ENCODE measurements at regions not wholly inside any gene's neighbourhood (a gene's known extent, or its start where the extent isn't known, plus 50 kb on each side); places are given as distances from the start of the nearest gene placed in this dataset.
"Not testable (repeated sequence)": the region's sequence is repeated elsewhere in the genome, so short reads cannot be mapped to it uniquely, and the experiment has no call there.

DNA sequence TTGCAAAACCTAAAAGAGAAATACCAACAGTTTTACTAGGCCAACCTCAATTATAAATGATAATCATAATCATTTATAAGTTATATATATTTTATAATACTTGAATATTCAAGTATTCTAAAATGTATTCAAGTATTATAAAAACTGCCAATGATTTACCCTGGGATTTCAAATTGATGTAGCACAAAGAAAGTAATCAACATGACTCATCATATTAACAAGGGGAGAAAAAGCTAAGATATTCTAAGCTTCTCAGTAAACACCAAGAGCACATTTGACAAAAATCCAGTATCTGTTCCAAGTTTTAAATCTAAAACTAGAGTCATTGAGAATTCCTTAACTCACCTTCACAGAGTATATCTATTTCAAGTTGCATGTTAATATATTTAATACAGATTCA, 56.1 kb downstream of the CAPZA3 start:
- no peak for DNase-seq

DNA sequence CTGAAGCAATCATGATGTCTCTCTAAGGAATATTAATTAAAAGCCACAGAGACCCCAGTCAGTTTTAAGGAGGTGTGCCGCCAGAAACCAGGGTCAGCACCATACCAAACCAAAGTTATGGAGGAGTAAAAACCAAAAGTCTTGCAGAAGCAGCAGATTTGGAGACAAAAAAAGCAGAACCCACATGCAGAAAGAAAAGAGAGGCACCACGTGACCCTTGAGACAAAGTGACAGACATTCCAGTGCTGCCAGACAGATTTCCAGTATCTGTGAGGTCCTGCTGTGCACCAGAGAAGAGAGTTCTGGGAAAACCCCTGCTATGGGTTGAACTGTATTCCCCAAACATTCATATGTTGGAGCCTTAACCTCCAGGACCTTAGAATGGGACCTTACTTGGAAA, 59.7 kb downstream of the CAPZA3 start:
- no peak for DNase-seq

DNA sequence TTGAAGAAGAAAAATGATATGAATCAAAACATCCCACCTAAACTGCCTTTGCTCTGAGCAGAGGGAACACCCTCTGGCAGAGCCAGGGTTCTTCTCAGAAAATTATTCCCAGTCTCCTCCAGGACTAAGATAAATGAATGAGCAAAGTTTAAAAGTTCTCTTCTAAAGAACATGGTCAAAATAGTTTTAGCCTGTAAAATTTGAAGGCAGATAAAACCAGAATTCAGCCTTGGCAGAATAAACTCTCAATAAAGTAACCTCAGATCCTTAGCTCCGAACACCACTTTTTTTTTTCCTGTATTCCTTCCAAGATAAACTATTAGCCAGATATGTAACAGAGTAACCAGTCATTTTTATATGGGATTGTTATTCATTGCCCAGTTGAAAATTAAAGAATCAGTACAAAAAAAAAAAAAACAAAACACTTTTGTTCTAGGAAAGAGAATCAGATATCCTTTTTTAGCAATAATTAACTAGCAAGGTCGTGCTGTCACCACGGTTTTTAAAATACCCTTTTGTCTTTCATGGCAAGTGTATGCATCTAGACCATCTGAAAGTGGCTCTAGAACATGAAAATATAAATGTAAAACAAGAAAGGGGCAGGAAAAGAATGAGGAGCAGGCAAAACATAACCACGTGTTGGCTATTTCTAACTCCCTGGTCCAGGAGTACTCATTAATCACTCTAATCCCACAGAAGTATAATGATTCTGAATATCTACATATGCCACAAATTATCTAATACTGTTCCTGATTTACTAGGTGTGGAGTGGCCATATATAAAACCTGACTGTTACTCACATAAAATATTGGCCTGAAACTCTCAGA, 60.8 kb downstream of the CAPZA3 start:
- DNase-seq: no peak

DNA sequence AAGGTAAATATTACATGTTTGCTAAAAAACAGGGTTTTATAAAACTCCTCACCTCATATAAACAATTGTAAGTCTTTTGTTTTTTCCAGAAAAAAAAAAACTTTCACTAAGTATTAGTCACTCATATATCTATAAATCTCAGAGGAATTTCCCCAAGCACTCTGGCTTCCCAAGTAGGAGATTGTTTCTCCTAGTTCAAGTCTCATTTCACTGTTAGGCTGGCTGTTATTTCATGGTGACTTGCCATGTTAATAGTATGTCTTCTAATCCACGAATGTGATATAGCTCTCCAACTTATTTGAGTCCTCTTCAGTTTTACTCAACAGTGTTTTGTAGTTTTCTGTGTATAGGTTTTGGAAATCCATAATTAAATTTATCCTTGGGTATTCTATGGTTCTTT, 61.6 kb downstream of the CAPZA3 start:
- DNase-seq: peak; percentile 59

DNA sequence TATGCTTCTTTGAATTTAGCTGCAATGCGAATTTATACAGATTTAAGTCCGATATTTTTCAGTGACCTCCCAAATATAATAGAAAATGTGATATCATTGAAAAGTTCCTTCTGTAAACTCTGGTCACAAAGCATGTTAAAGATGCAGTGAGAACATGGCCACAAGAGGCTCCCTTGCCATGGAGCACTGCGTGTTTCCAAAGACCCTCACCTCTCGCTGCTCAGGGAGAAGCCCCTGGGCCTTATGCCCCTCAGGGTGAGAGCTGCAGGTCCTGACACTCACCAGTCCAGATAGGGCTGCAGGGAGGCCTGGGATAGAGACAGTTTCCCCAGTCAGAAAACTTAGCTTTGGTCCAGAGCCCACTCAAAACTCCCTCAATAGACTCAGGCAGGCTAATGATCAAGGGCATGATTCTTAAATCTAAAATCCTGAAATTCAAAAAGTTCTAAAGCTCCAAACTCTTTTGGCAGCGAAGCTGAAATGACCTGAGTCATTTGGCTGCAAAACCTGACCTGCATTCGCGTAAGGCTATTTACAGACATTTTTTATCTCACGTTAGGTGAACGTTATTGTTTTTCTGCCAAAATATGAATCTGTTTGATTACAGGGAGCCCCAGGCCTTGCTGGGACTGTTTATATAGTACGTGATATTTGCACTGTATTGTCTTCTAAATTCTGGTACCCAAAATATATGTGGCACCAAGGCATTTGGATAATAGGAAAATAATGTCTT, 67.8 kb downstream of the CAPZA3 start:
- no peak for DNase-seq

DNA sequence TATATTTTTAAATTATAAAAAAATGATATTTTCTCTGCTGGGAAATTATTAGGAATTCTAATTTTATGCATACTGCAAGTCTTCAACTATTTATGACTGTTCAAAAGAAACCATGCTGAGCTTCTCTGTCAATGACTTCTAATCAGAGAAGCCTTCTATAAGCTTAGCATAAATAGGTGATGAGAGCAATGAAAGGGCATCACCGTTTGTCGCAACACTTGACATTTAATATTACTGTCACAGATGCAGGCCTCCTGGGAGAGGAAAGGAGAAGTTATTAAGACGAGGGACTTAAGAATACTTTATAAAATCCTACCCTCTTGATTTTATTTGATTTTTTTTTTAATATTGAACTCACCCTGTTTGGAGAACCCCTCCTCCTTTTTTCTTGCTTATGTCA, 69.8 kb downstream of the CAPZA3 start:
- no peak for DNase-seq

DNA sequence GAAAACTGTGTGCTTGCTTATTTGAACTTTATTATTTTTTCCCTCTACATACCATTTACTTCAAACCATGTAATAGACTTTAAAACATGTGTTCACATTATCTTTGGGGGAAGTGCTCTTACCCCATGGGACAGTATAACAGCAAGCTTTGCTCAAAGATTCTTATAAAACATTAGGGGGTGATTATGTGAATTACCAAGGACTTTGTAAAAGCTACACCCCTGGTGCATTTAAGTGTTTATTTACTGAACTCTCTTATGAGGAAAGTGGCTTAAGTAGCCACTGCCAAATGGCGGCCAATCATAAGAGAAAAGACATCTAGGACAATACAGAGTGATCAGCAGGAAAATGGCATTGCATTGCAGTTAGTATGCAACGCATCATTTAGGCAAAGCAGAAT, 70.3 kb downstream of the CAPZA3 start:
- no peak for DNase-seq

DNA sequence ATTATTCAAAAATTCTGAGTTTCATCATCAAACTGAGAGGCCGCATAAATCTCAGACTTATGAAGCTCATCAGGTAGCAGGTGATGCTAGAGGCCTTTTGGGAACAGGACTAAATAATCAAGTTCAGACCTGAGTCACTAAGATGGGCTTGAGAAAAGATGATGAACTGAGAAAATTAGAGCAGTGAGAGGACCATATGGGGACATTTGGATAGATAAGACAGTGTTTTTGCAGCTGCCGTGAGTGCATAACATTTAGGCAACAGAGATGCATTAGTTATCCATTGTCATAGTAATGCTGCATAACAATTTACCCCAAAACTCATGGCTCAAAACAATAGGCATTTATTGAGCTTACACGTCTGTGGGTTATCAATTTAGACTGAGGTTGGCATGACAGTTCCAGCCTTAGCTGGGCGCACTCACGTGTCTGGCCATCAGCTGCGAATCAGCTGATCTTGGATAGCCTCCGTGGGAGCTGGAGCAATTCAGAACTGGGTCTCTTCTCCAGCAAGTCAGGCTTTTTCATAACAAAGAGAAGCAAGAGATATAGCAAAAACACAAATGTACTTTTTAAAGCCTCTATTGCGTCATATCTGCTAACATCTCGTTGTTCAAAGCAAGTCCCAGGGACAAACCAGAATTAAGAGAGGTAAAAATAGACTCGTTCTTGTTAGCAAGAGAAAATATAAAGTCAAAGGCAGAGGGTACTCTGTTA, 72.8 kb downstream of the CAPZA3 start:
- no peak for DNase-seq

DNA sequence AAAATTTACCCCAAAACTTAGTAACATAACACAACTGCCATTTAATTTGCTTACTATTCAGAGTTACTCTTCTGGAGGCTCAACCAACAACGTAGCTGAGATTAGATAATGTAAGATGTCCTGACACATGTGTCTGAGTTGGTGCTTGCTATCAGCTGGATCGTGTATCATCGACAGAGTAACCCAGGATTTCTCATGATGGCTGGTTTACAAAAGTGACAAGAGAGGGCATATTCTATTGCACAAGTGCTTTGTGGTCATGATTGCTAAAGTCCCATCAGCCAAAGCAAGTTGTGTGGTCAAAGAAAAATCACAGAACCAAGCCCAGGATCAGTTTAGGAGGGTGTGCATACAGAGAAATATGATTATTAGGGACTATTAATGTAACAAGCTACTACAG, 73.4 kb downstream of the CAPZA3 start:
- no peak for DNase-seq

DNA sequence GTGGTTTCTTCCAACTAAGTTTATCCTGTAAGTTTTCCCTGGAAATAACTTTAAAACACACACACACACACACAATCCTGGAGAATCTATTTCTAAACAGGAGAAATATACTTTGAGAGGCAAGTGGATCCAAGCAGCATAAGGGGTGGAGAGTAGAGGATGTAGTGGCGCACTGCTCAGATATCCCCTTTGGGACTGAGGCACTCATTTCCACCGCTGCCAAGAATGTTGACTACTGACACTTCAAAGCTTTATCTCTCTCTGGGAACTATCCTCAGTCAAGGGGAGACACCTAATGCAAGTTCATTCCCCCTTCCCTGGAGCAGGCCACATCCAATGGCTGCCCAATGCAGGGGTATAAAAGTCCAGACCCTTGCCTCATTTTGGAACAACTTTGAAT, 75.8 kb downstream of the CAPZA3 start:
- DNase-seq: no peak

DNA sequence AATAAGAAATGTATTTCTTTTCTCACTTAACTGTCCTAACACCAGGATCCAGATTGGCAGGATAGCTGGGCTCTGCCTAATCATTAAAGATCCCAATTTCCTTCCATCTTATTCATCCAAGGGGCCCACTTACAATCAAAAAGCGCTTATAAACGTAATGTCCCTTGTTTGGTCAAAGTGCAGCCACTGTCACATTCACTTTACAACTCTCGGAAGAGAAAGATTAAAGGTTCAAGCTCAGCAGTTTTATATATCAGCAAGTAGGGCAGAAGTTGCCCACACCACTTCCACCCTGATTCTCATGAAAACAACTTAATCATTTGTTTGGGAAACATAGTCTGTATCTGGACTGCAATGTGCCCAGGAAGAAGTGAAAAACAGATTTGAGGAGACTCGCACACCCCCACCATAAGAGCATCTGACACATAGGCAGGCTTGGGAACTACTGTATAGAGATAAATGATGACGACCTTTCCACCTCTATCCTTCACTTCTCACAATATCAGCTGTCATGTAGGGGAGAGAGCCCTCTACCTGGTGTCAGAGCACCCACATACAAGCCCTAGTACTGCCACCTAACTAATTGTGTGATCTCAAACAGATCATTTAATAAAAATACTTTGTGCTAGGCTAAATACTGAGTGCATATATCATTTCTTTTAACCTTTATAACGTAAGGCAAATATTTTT, 80.8 kb downstream of the CAPZA3 start:
- no peak for DNase-seq

DNA sequence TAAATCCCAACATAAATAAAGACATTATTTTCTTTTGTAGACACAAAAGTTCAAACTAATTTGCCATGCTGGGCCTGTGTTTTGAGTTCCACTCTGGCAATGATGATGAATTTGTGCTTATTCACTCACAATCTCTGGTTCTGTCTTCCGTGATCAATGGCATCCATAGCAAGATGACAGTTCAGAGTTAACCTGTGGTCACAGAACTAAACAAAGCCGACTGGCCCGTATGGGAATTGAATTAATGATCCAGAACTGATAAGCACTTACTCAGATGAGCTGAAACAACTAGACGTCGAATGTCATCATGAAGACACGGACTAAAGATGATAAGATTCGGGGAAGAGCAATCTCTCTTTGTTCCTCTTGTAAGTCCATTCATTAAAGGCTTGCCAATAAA, 81.6 kb downstream of the CAPZA3 start:
- no peak for DNase-seq

DNA sequence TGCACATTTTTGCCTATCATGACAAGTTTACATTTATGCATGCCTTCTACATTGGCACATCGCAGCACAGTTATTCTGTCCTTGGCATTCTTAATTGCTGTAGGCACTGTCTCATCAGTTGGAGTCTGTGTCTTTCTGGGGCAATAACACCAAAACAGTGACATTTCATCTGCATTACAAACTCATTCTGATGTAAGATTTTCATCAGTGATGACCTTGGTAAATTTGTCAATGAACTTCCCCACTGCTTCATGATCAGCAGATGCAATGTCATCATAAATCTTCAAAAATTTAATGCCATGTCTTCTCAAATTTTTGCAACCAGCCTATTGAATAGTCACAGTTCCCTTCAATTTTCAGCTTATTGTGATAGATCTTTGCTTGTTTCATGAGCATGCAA, 85.5 kb downstream of the CAPZA3 start:
- DNase-seq: no peak

DNA sequence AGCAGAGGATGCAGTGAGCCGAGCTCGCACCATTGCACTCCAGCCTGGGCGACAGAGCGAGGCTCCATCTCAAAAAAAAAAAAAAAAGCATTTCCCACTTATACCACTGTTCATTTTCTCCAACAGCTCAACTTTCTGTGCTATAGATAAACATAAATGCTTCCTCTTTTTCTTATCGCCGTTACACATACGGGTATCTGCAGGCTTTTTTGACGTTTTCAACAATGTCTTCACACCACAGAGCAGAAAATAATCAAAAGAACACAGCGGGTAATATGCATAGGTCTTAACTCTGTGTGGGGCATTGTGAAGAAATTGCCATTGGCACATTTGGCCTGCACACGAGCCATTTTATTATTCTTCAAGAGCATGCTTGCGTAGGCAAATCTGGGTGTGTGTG, 86.4 kb downstream of the CAPZA3 start:
- no peak for DNase-seq

DNA sequence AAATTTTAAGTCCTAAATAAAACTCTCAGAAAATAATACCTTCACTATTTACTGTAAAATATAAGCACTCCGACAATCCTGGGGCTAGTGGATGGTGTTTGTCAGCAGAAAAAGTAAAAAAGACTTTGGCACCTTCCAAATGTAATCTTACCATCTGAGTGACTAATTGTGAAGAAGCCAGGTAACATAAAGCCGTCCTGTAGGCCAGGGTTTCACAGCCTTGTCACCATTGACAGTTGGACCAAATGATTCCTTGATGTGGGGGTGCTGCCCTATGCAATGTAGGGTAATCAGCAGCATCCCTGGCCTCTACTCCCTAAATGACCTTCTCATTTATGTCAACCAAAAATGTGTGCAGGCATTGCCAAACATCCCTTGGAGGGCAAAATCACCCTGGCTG, 87.2 kb downstream of the CAPZA3 start:
- DNase-seq: no peak

DNA sequence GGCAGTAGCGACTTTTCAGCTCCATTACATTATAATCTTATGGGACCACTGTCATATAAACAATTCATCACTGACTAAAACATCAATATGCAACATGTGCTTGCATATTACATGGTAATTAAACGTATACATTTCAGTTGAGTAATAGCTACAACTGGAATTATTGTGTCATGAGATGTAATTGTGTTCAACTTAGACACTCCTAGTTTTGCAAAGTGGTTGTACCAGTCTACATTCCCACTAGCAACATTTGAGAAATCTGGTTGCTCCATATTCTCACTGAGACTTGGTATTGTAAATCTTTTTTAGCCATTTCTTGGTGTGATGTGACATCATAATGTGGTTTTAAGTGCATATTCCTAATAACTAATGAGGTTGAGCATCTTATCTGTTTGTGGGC, 90.0 kb downstream of the CAPZA3 start:
- no peak for DNase-seq

DNA sequence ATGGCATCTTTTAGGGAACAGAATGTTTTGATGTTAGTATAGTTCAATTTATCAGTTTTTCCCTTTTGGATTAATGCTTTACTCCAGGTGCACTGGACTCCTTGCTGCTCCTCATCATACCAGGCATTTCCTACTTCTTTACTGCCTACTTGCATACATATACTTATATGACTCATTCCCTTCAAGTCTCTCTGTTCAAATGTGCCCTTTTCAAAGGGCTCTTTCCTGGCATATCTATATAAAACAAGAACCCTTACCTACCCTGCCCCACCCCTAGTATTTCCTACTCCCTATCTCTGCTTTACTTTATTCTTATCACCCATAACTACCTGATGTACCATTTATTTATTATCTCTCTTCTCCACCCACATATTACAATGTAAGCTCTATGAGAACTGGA, 90.6 kb downstream of the CAPZA3 start:
- DNase-seq: no peak

DNA sequence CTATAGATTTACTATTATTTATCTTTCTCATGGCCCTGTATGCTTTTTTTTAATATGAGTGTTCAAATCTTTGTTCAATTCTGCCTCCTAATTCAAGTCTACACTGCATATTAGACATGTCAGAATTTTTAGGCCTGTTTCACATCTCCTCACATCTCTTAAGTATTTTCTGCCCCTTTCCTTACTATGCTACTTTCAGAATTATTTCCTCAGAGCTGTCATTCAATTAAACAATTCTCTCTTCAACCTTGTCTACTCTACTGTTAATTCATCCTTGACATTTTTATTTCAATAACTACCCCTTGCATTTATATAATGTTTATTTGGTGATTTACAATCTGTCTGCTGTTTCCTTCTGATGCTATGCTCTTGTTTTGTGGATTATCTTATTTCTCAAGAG, 91.1 kb downstream of the CAPZA3 start:
- DNase-seq: no peak

DNA sequence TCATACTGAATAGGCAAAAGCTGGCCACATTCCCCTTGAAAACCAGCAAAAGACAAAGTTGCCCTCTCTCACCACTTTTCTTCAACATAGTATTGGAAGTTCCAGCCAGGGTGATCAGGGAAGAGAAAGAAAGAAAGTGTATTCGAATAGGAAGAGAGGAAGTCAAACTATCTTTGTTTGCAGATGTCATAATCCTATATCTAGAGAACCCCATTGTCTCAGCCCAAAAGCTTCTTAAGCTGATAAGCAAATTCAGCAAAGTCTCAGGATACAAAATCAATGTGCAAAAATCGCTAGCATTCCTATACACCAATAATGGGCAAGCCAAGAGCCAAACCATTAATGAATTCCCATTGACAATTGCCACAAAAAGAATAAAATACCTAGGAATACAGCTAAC, 95.0 kb downstream of the CAPZA3 start:
- not testable (repeated sequence) for DNase-seq

DNA sequence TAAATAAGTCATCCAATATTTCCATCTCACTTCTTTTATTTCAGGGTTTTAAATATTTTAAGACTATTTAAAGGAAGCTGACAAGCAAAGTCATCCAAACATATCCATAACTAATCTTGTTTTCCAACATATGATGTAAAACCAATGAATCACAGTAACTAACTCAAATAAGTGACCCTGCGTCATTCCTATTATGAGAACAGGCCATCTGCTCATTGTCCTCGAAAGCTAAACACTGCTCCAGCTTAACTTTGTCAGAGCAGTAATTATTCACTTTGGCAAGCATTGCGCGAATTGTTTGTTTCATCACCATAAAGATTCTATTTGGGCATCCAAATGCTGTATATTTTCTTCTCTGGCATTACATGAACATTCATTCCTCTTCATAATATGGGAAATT, 99.1 kb downstream of the CAPZA3 start:
- no peak for DNase-seq

DNA sequence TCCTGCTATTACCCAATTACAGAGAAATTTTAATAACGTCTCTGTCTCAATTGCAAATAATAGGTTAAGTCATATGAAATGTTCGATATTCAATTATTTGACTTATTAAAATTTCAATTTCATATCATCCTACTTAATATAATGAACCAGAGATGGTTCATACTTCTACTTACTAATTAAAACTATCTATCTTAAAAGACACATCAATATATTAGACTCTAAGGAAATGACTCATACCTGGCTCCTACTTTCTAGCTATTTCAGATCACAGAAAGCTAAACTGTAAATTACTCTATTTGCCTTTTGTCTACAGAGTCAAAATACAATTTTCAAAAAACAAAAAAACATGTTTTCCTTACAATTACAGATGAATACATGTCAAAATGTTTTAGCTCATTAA, 99.6 kb downstream of the CAPZA3 start:
- DNase-seq: no peak

DNA sequence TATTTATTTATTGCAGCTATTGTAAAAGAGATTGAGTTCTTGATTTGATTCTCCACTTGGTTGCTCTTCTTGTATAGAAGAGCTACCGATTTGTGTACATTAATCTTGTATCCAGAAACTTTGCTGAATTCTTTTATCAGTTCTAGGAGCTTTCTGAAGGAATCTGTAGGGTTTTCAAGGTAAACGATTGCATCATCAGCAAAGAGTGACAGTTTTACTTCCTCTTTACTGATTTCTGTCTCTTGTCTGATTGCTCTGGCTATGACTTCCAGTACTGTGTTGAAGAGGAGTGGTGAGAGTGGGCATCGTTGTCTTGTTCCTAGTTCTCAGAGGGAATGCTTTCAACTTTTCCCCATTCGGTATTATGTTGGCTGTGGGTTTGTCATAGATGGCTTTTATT, 103.1 kb downstream of the CAPZA3 start:
- DNase-seq: not testable (repeated sequence)

DNA sequence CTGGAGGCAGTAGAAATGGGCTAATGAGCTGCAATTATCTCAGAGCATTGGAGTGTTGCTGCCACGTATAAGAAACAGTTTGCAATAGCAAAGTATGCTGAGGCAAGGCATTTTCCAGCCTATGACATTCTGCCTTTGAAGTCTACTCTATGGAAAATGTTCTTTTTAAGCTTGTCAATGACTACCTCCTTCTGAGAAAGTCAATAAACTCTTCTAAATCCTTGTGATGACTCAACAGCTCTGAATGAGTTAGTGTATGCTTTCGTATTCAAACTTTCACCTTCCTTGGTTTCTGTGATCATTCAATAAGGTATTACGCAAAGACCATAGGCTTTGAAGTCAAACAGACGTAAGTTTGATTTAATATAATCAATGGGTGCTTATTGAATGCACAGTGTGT, 111.2 kb downstream of the CAPZA3 start:
- peak; percentile 62 for DNase-seq

Measured in fibroblast of skin of back (primary cell).